GM23338 (cell line): ENCODE measurements at regions not wholly inside any gene's neighbourhood (a gene's known extent, or its start where the extent isn't known, plus 50 kb on each side); places are given as distances from the start of the nearest gene placed in this dataset.

Experiments
- ATAC-seq: fragments of 200-7000 bp; cut with Tn5 transposase; 3 replicates; pipeline ENCODE4 v1.9.1; 2020
- DNase-seq: peaks from one replicate; pipeline ENCODE4 v3.0.0-alpha.2; 2015; ENCODE audit warnings: low spot score
- H2AFZ ChIP-seq: fragments of 200-600 bp; sonication (generic); 2 replicates; pipeline ENCODE4 v1.8.0; 2016; ENCODE audit warnings: antibody characterized with exemption, mild to moderate bottlenecking, moderate library complexity
- H3F3A ChIP-seq: fragments of 200-600 bp; sonication (generic); replicated peaks from 2 replicates; pipeline ENCODE4 v1.8.0; 2017; ENCODE audit warnings: antibody characterized with exemption, mixed run types, low read depth
- H3K27ac ChIP-seq: fragments of 200-600 bp; sonication (generic); 2 replicates; pipeline ENCODE4 v1.6.1; 2016; ENCODE audit warnings: low read depth
- H3K27me3 ChIP-seq: fragments of 200-600 bp; sonication (generic); 2 replicates; pipeline ENCODE4 v1.8.0; 2016; ENCODE audit warnings: mild to moderate bottlenecking, mixed run types, moderate library complexity; ENCODE audit not compliant: insufficient read depth
- H3K36me3 ChIP-seq: fragments of 200-600 bp; sonication (generic); 2 replicates; pipeline ENCODE4 v1.8.0; 2016; ENCODE audit warnings: mild to moderate bottlenecking; ENCODE audit not compliant: insufficient read depth
- H3K4me1 ChIP-seq: fragments of 200-600 bp; sonication (generic); 2 replicates; pipeline ENCODE4 v1.8.0; 2016; ENCODE audit warnings: mild to moderate bottlenecking, moderate library complexity; ENCODE audit not compliant: insufficient read depth
- H3K4me2 ChIP-seq: fragments of 200-600 bp; sonication (generic); 2 replicates; pipeline ENCODE4 v1.7.1; 2017; ENCODE audit warnings: mixed run types
- H3K4me3 ChIP-seq: fragments of 200-600 bp; sonication (generic); 2 replicates; pipeline ENCODE4 v1.6.1; 2016; ENCODE audit warnings: mixed run types
- H3K79me2 ChIP-seq: fragments of 200-600 bp; sonication (generic); replicated peaks from 2 replicates; pipeline ENCODE4 v1.8.0; 2017; ENCODE audit warnings: mild to moderate bottlenecking; ENCODE audit not compliant: insufficient read depth
- H3K9me2 ChIP-seq: fragments of 200-600 bp; sonication (generic); 2 replicates; pipeline ENCODE4 v1.8.0; 2017; ENCODE audit not compliant: insufficient read depth
- H4K20me1 ChIP-seq: fragments of 200-600 bp; sonication (generic); replicated peaks from 2 replicates; pipeline ENCODE4 v1.8.0; 2017; ENCODE audit warnings: mild to moderate bottlenecking; ENCODE audit not compliant: insufficient read depth
- H3K27ac Mint-ChIP-seq: 2 replicates; pipeline ENCODE4 v1.8.0; 2020; ENCODE audit warnings: inconsistent platforms, mild to moderate bottlenecking, moderate library complexity, mixed read lengths
- H3K27me3 Mint-ChIP-seq: 3 replicates; pipeline ENCODE4 v1.8.0; 2022; ENCODE audit warnings: low read depth, mild to moderate bottlenecking, moderate library complexity, mixed read lengths, inconsistent platforms; ENCODE audit not compliant: insufficient read depth, poor library complexity
- H3K36me3 Mint-ChIP-seq: 3 replicates; pipeline ENCODE4 v1.8.0; 2021; ENCODE audit warnings: low read depth, mild to moderate bottlenecking, inconsistent platforms, moderate library complexity, mixed read lengths
- H3K4me1 Mint-ChIP-seq: 3 replicates; pipeline ENCODE4 v1.8.0; 2020; ENCODE audit warnings: mild to moderate bottlenecking, inconsistent platforms, mixed read lengths
- H3K4me3 Mint-ChIP-seq: 3 replicates; pipeline ENCODE4 v1.8.0; 2021; ENCODE audit warnings: moderate library complexity, mild to moderate bottlenecking, inconsistent platforms, mixed read lengths
- H3K9me3 Mint-ChIP-seq: 3 replicates; pipeline ENCODE4 v1.8.0; 2020; ENCODE audit warnings: moderate library complexity, mild to moderate bottlenecking, inconsistent platforms, mixed read lengths
- CREB1 ChIP-seq: fragments of 250-450 bp; sonication (Bioruptor Pico); IDR thresholded peaks from 2 replicates; pipeline ENCODE4 v1.5.0; 2020; ENCODE audit warnings: low read depth, mild to moderate bottlenecking, moderate library complexity
- POLR2AphosphoS5 ChIP-seq: IDR thresholded peaks from 2 replicates; pipeline ENCODE4 v1.6.1; 2016; ENCODE audit warnings: antibody characterized with exemption, low read depth
- ZNF462 ChIP-seq: fragments of 250-450 bp; sonication (Bioruptor Pico); IDR thresholded peaks from 2 replicates; pipeline ENCODE4 v1.5.0; 2020; ENCODE audit warnings: mild to moderate bottlenecking, moderate library complexity
- TF ChIP-seq, protein P1 (sequence below), 2 experiments: fragments of 200-600 bp in 1 of 2; sonication (generic) in 1 of 2; conservative IDR thresholded peaks; 2 replicates each; pipeline versions ENCODE4 v1.5.1 to v1.6.1; 2016 to 2017; ENCODE audit warnings: antibody characterized with exemption in 2 of 2, low read depth in 2 of 2, mild to moderate bottlenecking in 2 of 2, moderate library complexity in 1 of 2

DNA sequence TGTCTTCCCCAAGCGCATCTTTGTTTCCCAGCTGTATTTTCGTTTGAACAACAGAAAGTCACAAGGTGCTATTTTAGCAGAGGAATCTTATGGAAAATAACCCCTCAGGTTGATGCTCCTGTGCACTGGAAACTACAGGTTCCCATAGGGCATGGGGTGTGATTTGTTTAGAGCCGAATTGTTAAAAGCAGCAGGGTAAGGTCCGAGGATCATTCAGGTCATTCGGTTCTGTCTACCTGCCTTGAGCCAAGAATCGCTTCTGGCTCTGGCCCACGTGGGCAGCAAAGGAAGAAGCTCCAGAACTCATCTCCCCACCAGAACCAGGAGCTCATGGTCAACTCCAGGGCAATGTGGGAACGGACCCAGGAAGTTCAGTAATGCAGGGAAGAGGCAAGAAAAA is 116.7 kb upstream of the TPM1 start:
- no peak for DNase-seq
- no peaks in the 10 kb centered on the region; the same call in 2 of the 3 replicates for H3K9me3 Mint-ChIP-seq

More for the DNA sequence above, 116.7 kb upstream of the TPM1 start:
- Mint-ChIP-seq H3K27ac (no peak overlapping the region), H3K4me1 (no peaks in the 10 kb centered on the region; the same call in 2 of the 3 replicates), H3K36me3 (no peaks in the 10 kb centered on the region), H3K27me3 (no peaks in the 10 kb centered on the region), H3K4me3 (no peak overlapping the region)
- Histone ChIP-seq H3K79me2 (no peaks in the 10 kb centered on the region), H3K27ac (no peak overlapping the region), H3K4me3 (no peak overlapping the region), H3K9me2 (peaks cover 4% of the 10 kb centered on the region; the same call in 1 of the 2 replicates), H3K27me3 (no peaks in the 10 kb centered on the region), H3K36me3 (no peaks in the 10 kb centered on the region), H3K4me1 (no peaks in the 10 kb centered on the region), H2AFZ (no peak overlapping the region), H4K20me1 (no peaks in the 10 kb centered on the region), H3K4me2 (no peak overlapping the region), H3F3A (no peaks in the 10 kb centered on the region)
- TF ChIP-seq POLR2AphosphoS5 (no peak), ZNF462 (CRISPR knock-in tag) (no peak), CREB1 (CRISPR knock-in tag) (no peak)
- TF ChIP-seq, protein P1, sequence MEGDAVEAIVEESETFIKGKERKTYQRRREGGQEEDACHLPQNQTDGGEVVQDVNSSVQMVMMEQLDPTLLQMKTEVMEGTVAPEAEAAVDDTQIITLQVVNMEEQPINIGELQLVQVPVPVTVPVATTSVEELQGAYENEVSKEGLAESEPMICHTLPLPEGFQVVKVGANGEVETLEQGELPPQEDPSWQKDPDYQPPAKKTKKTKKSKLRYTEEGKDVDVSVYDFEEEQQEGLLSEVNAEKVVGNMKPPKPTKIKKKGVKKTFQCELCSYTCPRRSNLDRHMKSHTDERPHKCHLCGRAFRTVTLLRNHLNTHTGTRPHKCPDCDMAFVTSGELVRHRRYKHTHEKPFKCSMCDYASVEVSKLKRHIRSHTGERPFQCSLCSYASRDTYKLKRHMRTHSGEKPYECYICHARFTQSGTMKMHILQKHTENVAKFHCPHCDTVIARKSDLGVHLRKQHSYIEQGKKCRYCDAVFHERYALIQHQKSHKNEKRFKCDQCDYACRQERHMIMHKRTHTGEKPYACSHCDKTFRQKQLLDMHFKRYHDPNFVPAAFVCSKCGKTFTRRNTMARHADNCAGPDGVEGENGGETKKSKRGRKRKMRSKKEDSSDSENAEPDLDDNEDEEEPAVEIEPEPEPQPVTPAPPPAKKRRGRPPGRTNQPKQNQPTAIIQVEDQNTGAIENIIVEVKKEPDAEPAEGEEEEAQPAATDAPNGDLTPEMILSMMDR (conservative IDR thresholded peaks at IDR 0.05; ENCODE audit: low read depth in 2 of 2), result no peak
- no peak for ATAC-seq
